IMR-90 (cell line): ENCODE measurements at regions not wholly inside any gene's neighbourhood (a gene's known extent, or its start where the extent isn't known, plus 50 kb on each side); places are given as distances from the start of the nearest gene placed in this dataset.

Source experiments
- ATAC-seq: fragments of 200-7000 bp; cut with Tn5 transposase; 2 replicates; pipeline ENCODE4 v1.9.1; 2020; ENCODE audit warnings: low read depth, mild to moderate bottlenecking, moderate library complexity
- BruUV-seq: library from RNA; stranded (reverse); fragments of 400-500 nt; replicated peaks from 2 replicates; lab custom pipeline; 2021; lab: Mats Ljungman, UMichigan
- CTCF ChIA-PET: fragments of 300-600 bp; formaldehyde crosslinking; extraction: SDS; loops from one replicate; lab custom pipeline; 2021; ENCODE audit warnings: antibody characterized with exemption; lab: Yijun Ruan, JAX
- POLR2A ChIA-PET: fragments of 300-600 bp; sonication (Branson Sonifier 250); formaldehyde crosslinking; loops from one replicate; lab custom pipeline; 2022; ENCODE audit warnings: antibody characterized with exemption; ENCODE audit not compliant: unreplicated experiment; lab: Charles Lee
- DNase-seq: peaks from one replicate; pipeline ENCODE4 v3.0.0; 2013
- H2AFZ ChIP-seq: replicated peaks from 2 replicates; pipeline ENCODE3; 2013; ENCODE audit warnings: low read length, mild to moderate bottlenecking; ENCODE audit not compliant: poor library complexity
- H2AK5ac ChIP-seq: 2 replicates; pipeline ENCODE4 v1.6.1; 2013; ENCODE audit warnings: low read depth, low read length, inconsistent platforms
- H2AK9ac ChIP-seq: replicated peaks from 2 replicates; pipeline ENCODE3; 2013; ENCODE audit warnings: mild to moderate bottlenecking, low read depth, low read length, moderate library complexity; ENCODE audit not compliant: poor library complexity
- H2BK120ac ChIP-seq: 2 replicates; pipeline ENCODE4 v1.6.1; 2013; ENCODE audit warnings: low read depth, low read length, inconsistent platforms
- H2BK15ac ChIP-seq: 3 replicates; pipeline ENCODE4 v1.6.1; 2013; ENCODE audit warnings: low read depth, low read length, inconsistent platforms
- H2BK20ac ChIP-seq: 2 replicates; pipeline ENCODE4 v1.6.1; 2013; ENCODE audit warnings: low read depth, mild to moderate bottlenecking, inconsistent platforms, low read length, moderate library complexity
- H2BK5ac ChIP-seq: 2 replicates; pipeline ENCODE4 v1.6.1; 2013; ENCODE audit warnings: mild to moderate bottlenecking, low read depth, low read length, inconsistent platforms; ENCODE audit not compliant: poor library complexity, severe bottlenecking
- H3K14ac ChIP-seq: replicated peaks from 2 replicates; pipeline ENCODE4 v1.6.1; 2013; ENCODE audit warnings: low read depth, low read length, inconsistent platforms
- H3K18ac ChIP-seq: 2 replicates; pipeline ENCODE4 v1.6.1; 2013; ENCODE audit warnings: low read depth, low read length, control low read depth
- H3K23ac ChIP-seq: 2 replicates; pipeline ENCODE4 v1.6.1; 2013; ENCODE audit warnings: low read depth, low read length, inconsistent platforms
- H3K27ac ChIP-seq: 2 replicates; pipeline ENCODE4 v1.5.1; 2013; ENCODE audit warnings: mild to moderate bottlenecking, control low read depth, low read length; ENCODE audit not compliant: insufficient read depth
- H3K27me3 ChIP-seq: 2 replicates; pipeline ENCODE4 v1.6.1; 2013; ENCODE audit warnings: low read length; ENCODE audit not compliant: control insufficient read depth, insufficient read depth
- H3K36me3 ChIP-seq: 2 replicates; pipeline ENCODE4 v1.6.1; 2013; ENCODE audit warnings: low read length, mixed read lengths; ENCODE audit not compliant: control insufficient read depth, insufficient read depth
- H3K4ac ChIP-seq: 2 replicates; pipeline ENCODE4 v1.6.1; 2013; ENCODE audit warnings: low read depth, low read length, inconsistent platforms
- H3K4me1 ChIP-seq: 2 replicates; pipeline ENCODE4 v1.6.1; 2013; ENCODE audit warnings: low read length, mixed read lengths; ENCODE audit not compliant: control insufficient read depth, insufficient read depth
- H3K4me2 ChIP-seq: 2 replicates; pipeline ENCODE4 v1.6.1; 2013; ENCODE audit warnings: low read depth, mild to moderate bottlenecking, control low read depth, low read length, moderate library complexity
- H3K4me3 ChIP-seq: 2 replicates; pipeline ENCODE4 v1.5.1; 2013; ENCODE audit warnings: low read depth, mild to moderate bottlenecking, control low read depth, low read length, moderate library complexity; ENCODE audit not compliant: insufficient read depth
- H3K56ac ChIP-seq: 2 replicates; pipeline ENCODE4 v1.6.1; 2013; ENCODE audit warnings: low read length, inconsistent platforms; ENCODE audit not compliant: insufficient read depth; ENCODE audit errors: extremely low read depth
- H3K79me1 ChIP-seq, 2 experiments: 2 replicates each; pipeline ENCODE4 v1.6.1; 2013; ENCODE audit warnings: low read length in 2 of 2, inconsistent platforms in 1 of 2, low read depth in 1 of 2
- H3K9ac ChIP-seq: 2 replicates; pipeline ENCODE4 v1.6.1; 2013; ENCODE audit warnings: low read depth, low read length, control low read depth
- H3K9me1 ChIP-seq: 2 replicates; pipeline ENCODE4 v1.6.1; 2013; ENCODE audit warnings: low read length, inconsistent platforms; ENCODE audit not compliant: insufficient read depth
- H3K9me3 ChIP-seq: 2 replicates; pipeline ENCODE4 v1.6.1; 2013; ENCODE audit warnings: low read length; ENCODE audit not compliant: control insufficient read depth, insufficient read depth
- H4K20me1 ChIP-seq: 2 replicates; pipeline ENCODE4 v1.6.1; 2013; ENCODE audit warnings: low read length, inconsistent platforms; ENCODE audit not compliant: insufficient read depth
- H4K5ac ChIP-seq: 2 replicates; pipeline ENCODE4 v1.6.1; 2013; ENCODE audit warnings: mild to moderate bottlenecking, low read depth, low read length, control low read depth
- H4K8ac ChIP-seq, 2 experiments: 2 replicates each; pipeline ENCODE4 v1.6.1; 2013; ENCODE audit warnings: low read depth in 2 of 2, low read length in 2 of 2, control low read depth in 1 of 2, inconsistent platforms in 1 of 2
- H4K91ac ChIP-seq: 2 replicates; pipeline ENCODE4 v1.6.1; 2013; ENCODE audit warnings: low read depth, low read length, inconsistent platforms; ENCODE audit not compliant: insufficient read depth
- CEBPB ChIP-seq: IDR thresholded peaks from 2 replicates; pipeline ENCODE4 v1.6.1; 2012; ENCODE audit warnings: low read depth, low read length, improper control_type of control experiment
- FOS ChIP-seq: fragments of 150-350 bp; IDR thresholded peaks from 2 replicates; pipeline ENCODE4 v1.6.1; 2016; ENCODE audit warnings: low read depth, low read length
- MAFK ChIP-seq: IDR thresholded peaks from 2 replicates; pipeline ENCODE4 v1.6.1; 2012; ENCODE audit warnings: low read depth, low read length, improper control_type of control experiment
- MAZ ChIP-seq: IDR thresholded peaks from 2 replicates; pipeline ENCODE4 v1.6.1; 2012; ENCODE audit warnings: low read depth, mild to moderate bottlenecking, low read length, improper control_type of control experiment, moderate library complexity, borderline replicate concordance
- POLR2A ChIP-seq: IDR thresholded peaks from 2 replicates; pipeline ENCODE4 v1.6.1; 2012; ENCODE audit warnings: mild to moderate bottlenecking, low read depth, low read length
- RAD21 ChIP-seq: IDR thresholded peaks from 2 replicates; pipeline ENCODE4 v1.6.1; 2012; ENCODE audit warnings: low read length, improper control_type of control experiment
- RCOR1 ChIP-seq: IDR thresholded peaks from 2 replicates; pipeline ENCODE4 v1.6.1; 2012; ENCODE audit warnings: mild to moderate bottlenecking, low read length, improper control_type of control experiment; ENCODE audit not compliant: insufficient replicate concordance
- RFX5 ChIP-seq: IDR thresholded peaks from 2 replicates; pipeline ENCODE4 v1.8.0; 2012; ENCODE audit warnings: low read depth, mild to moderate bottlenecking, low read length, moderate library complexity
- WGBS, 2 experiments: methylation state at CpG; one replicate each; pipeline versions ENCODE4 v1.1.5 to v1.1.7; 2013; ENCODE audit warnings: missing lambda C conversion rate in 2 of 2; ENCODE audit not compliant: insufficient read length in 1 of 2; ENCODE audit errors: extremely low coverage in 2 of 2; 5-methylcytosine and 5-hydroxymethylcytosine counted together
- dilution Hi-C: fragments of 300-500 bp; cut with HindIII; formaldehyde crosslinking; loops from one replicate; pipeline ENCODE4 v1.14.3; 2018; ENCODE audit warnings: low sequenced_read_pairs; ENCODE audit not compliant: unreplicated experiment
- in situ Hi-C: fragments of 300-500 bp; cut with MboI; formaldehyde crosslinking; loops from 3 replicates; pipeline ENCODE4 v1.14.3; 2019; ENCODE audit warnings: low sequenced_read_pairs, inconsistent platforms, mixed read lengths
- intact Hi-C: fragments of 100-400 bp; cut with micrococcal nuclease; formaldehyde crosslinking; loops from 2 replicates; pipeline ENCODE4 v1.10.0; 2022
- TF ChIP-seq, protein P1 (sequence below): fragments of 150-350 bp; IDR thresholded peaks from 2 replicates; pipeline ENCODE4 v1.6.1; 2016; ENCODE audit warnings: low read depth, mild to moderate bottlenecking, low read length, moderate library complexity, borderline replicate concordance
- TF ChIP-seq, protein P2 (sequence below): conservative IDR thresholded peaks from 2 replicates; pipeline ENCODE4 v1.5.1; 2012; ENCODE audit warnings: mild to moderate bottlenecking, low read depth, low read length, improper control_type of control experiment

DNA sequence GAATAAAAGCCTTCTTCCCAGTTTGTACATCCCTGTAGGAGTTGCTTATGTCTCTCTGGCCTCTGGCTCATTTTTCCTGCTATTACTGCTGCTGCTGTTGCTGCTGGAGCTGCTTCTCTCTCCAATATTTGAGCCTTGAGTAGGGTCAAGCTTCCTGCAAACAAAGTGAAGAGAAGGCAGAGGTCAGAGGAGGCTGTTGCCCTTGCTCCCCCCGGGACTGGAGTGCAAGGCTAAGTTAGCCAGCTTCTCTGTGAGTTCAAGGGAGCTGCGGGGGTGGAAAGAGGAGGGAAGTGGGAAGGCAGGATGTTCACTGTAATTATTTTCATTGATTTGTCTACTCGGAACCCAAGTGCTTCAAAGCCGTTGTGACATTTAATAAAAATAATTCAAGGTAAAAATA is 77.0 kb upstream of the TMEM132E start:
- no peak overlapping the region for H3K4me2 ChIP-seq
- CTCF ChIA-PET, result no interaction called here
- H2BK5ac ChIP-seq, result no peak overlapping the region
- no peak overlapping the region for H2AFZ ChIP-seq
- no peak overlapping the region for H2BK15ac ChIP-seq
- H3K23ac ChIP-seq, result no peak overlapping the region
- BruUV-seq, result no TSS peak
- whole genome bisulfite sequencing, 2 experiments, result no CpG with 5 or more reads among the region's 4 CpGs
- H3K14ac ChIP-seq, result no peak overlapping the region
- H2AK9ac ChIP-seq, result no peak overlapping the region
- no peak overlapping the region for H2BK120ac ChIP-seq
- no peaks in the 10 kb centered on the region for H4K20me1 ChIP-seq
- H3K4ac ChIP-seq, result no peak overlapping the region
- dilution Hi-C loops, result no loop called here
- no peak overlapping the region for H3K18ac ChIP-seq
- H2BK20ac ChIP-seq, result no peak overlapping the region
- POLR2A ChIA-PET, result no interaction called here
- TF ChIP-seq, protein P1, sequence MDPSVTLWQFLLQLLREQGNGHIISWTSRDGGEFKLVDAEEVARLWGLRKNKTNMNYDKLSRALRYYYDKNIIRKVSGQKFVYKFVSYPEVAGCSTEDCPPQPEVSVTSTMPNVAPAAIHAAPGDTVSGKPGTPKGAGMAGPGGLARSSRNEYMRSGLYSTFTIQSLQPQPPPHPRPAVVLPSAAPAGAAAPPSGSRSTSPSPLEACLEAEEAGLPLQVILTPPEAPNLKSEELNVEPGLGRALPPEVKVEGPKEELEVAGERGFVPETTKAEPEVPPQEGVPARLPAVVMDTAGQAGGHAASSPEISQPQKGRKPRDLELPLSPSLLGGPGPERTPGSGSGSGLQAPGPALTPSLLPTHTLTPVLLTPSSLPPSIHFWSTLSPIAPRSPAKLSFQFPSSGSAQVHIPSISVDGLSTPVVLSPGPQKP, result no peak
- no peak for TF ChIP-seq MAZ
- TF ChIP-seq CEBPB, result no peak
- TF ChIP-seq RCOR1, result no peak
- no peak for TF ChIP-seq POLR2A
- no peak for TF ChIP-seq RAD21
- TF ChIP-seq FOS, result no peak
- no peak for TF ChIP-seq MAFK
- TF ChIP-seq, protein P2, sequence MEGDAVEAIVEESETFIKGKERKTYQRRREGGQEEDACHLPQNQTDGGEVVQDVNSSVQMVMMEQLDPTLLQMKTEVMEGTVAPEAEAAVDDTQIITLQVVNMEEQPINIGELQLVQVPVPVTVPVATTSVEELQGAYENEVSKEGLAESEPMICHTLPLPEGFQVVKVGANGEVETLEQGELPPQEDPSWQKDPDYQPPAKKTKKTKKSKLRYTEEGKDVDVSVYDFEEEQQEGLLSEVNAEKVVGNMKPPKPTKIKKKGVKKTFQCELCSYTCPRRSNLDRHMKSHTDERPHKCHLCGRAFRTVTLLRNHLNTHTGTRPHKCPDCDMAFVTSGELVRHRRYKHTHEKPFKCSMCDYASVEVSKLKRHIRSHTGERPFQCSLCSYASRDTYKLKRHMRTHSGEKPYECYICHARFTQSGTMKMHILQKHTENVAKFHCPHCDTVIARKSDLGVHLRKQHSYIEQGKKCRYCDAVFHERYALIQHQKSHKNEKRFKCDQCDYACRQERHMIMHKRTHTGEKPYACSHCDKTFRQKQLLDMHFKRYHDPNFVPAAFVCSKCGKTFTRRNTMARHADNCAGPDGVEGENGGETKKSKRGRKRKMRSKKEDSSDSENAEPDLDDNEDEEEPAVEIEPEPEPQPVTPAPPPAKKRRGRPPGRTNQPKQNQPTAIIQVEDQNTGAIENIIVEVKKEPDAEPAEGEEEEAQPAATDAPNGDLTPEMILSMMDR, result no peak
- TF ChIP-seq RFX5, result no peak
- H3K36me3 ChIP-seq, result no peaks in the 10 kb centered on the region
- no peak overlapping the region for H3K56ac ChIP-seq
- no peak overlapping the region for H3K9ac ChIP-seq
- no peak overlapping the region for H3K4me3 ChIP-seq
- no peaks in the 10 kb centered on the region for H3K9me3 ChIP-seq
- no peaks in the 10 kb centered on the region for H3K4me1 ChIP-seq
- no peaks in the 10 kb centered on the region for H3K79me1 ChIP-seq
- in situ Hi-C loops, result no loop called here
- no peak overlapping the region for H4K8ac ChIP-seq
- H2AK5ac ChIP-seq, result no peak overlapping the region
- intact Hi-C loops, result no loop called here
- no peak overlapping the region for H3K27ac ChIP-seq
- H4K5ac ChIP-seq, result no peak overlapping the region
- no peak for DNase-seq
- H4K91ac ChIP-seq, result no peak overlapping the region
- ATAC-seq, result no peak
- H3K9me1 ChIP-seq, result no peaks in the 10 kb centered on the region
- H3K27me3 ChIP-seq, result no peaks in the 10 kb centered on the region
